ENCODE measurements at regions not wholly inside any gene's neighbourhood (a gene's known extent, or its start where the extent isn't known, plus 50 kb on each side); places are given as distances from the start of the nearest gene placed in this dataset.
A peak's percentile ranks its signal among the peaks of the same experiment; 100 is the strongest.

DNA sequence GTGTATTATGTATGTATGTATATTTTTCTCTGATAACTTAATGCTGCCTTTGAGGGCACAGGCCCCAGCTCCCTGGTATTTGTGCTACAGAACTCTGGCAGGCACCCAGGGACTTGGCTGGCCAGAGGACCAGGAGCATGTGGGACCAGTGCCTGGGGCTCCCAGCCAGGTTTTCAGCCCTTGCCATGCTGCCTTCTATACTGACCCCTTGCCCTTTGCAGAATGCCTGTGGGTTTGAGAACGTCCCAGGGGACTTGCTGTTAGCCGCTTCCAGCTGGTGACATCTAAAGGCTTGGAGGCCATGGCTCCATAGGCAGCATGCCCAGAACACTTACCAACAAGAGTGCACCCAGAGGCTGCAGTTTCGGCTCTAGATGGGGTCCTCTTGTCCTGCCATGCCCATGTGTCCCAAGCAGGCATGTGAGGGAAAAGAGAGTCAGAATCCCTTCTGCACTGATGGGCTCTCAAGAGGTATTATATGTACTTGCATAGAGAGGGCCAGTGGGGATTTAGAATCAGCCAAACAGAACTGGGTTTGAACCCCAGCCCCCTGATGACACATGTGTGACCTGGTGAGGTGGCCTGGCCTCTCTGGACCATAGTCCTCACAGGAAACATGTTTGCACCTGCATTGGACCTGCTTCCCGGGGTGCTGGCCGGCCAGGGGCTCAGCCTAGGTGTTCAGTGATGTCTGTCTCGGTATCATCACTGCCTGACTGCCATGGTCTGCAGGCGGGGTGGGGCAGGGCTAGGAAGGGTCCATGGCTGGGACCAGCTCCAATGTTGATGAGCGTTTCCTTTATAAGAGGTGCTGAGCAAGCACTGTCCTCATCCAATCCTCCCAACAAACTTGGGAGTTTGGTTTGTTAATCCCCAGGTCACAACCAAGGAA is 119.2 kb upstream of the FHL2 start:
- dilution Hi-C loops (cut with HindIII; ENCODE audit: low sequenced_read_pairs, unreplicated experiment), result no loop called here
- Histone ChIP-seq H3K27ac (ENCODE audit: insufficient read depth, low read length) (no peak overlapping the region), H3K9me1 (ENCODE audit: insufficient read depth, low read length) (no peaks in the 10 kb centered on the region; the same call in 1 of the 2 replicates), H3K4me2 (ENCODE audit: low read depth, low read length) (no peak overlapping the region), H3K18ac (ENCODE audit: low read depth, low read length) (no peak overlapping the region; the same call in 1 of the 2 replicates), H3K23ac (ENCODE audit: low read depth, low read length) (no peak overlapping the region), H3K14ac (replicated peaks; ENCODE audit: low read depth, low read length) (no peak overlapping the region), H3K4me3 (ENCODE audit: insufficient read depth, low read depth, low read length) (no peak overlapping the region), H3K4me1 (ENCODE audit: control insufficient read depth, insufficient read depth, low read length) (peaks cover 2% of the 10 kb centered on the region; the same call in 1 of the 2 replicates), H2AK5ac (ENCODE audit: low read depth, low read length) (peak overlapping the region; percentile 7; the same call in 1 of the 2 replicates), H3K27me3 (ENCODE audit: control insufficient read depth, insufficient read depth, low read length) (peaks cover 21% of the 10 kb centered on the region), H2AK9ac (replicated peaks; ENCODE audit: low read depth, low read length, poor library complexity) (peak overlapping the region; percentile 8), H2BK5ac (ENCODE audit: low read depth, low read length, poor library complexity, severe bottlenecking) (no peak overlapping the region), H4K20me1 (ENCODE audit: insufficient read depth, low read length) (no peaks in the 10 kb centered on the region), H3K4ac (ENCODE audit: low read depth, low read length) (peak overlapping the region; percentile 68), H3K36me3 (ENCODE audit: control insufficient read depth, insufficient read depth, low read length) (no peaks in the 10 kb centered on the region), H3K56ac (ENCODE audit: extremely low read depth, insufficient read depth, low read length) (no peak overlapping the region), H3K9ac (ENCODE audit: low read depth, low read length) (no peak overlapping the region), H4K8ac (ENCODE audit: low read depth in 2 of 2, low read length in 2 of 2) (no peak overlapping the region), H2AFZ (replicated peaks; ENCODE audit: low read length, poor library complexity) (no peak overlapping the region), H2BK120ac (ENCODE audit: low read depth, low read length) (peak overlapping the region; percentile 12; the same call in 1 of the 2 replicates), H2BK20ac (ENCODE audit: low read depth, low read length) (peak overlapping the region; percentile 41; the same call in 1 of the 2 replicates), H3K79me1 (ENCODE audit: low read depth in 1 of 2, low read length in 2 of 2) (no peaks in the 10 kb centered on the region), H4K5ac (ENCODE audit: low read depth, low read length) (peak overlapping the region; percentile 40; the same call in 1 of the 2 replicates), H3K9me3 (ENCODE audit: control insufficient read depth, insufficient read depth, low read length) (no peaks in the 10 kb centered on the region), H2BK15ac (ENCODE audit: low read depth, low read length) (no peak overlapping the region; the same call in 2 of the 3 replicates), H4K91ac (ENCODE audit: insufficient read depth, low read depth, low read length) (peak overlapping the region; percentile 32; the same call in 1 of the 2 replicates)
- in situ Hi-C loops (cut with MboI; ENCODE audit: low sequenced_read_pairs), result loop anchor here (5.0 kb wide), 1 partner anchor 151 kb away; no protein-coding TSS in a partner anchor
- DNase-seq (no peak), ATAC-seq (ENCODE audit: low read depth) (peak; percentile 58)
- CTCF ChIA-PET, result interaction anchor here (1.2 to 1.5 kb wide), 2 partner anchors 80 to 114 kb away, joined by 3 read pairs; no protein-coding TSS in a partner anchor
- intact Hi-C loops (cut with micrococcal nuclease), result no loop called here
- BruUV-seq (replicated peaks), result no TSS peak
- WGBS, 2 experiments (ENCODE audit: extremely low coverage in 2 of 2, insufficient read length in 1 of 2), result no CpG with 5 or more reads among the region's 8 CpGs
- POLR2A ChIA-PET (ENCODE audit: unreplicated experiment), result no interaction called here
- no peak for TF ChIP-seq CEBPB (IDR thresholded peaks at IDR 0.05; ENCODE audit: low read depth, low read length)
- no peak for TF ChIP-seq FOS (IDR thresholded peaks at IDR 0.05; ENCODE audit: low read depth, low read length)
- TF ChIP-seq SMC3 (IDR thresholded peaks at IDR 0.05; ENCODE audit: low read depth, low read length), result no peak
- TF ChIP-seq MAZ (IDR thresholded peaks at IDR 0.05; ENCODE audit: borderline replicate concordance, low read depth, low read length), result no peak
- no peak for TF ChIP-seq CHD1 (IDR thresholded peaks at IDR 0.05; ENCODE audit: low read depth, low read length)
- TF ChIP-seq POLR2A (IDR thresholded peaks at IDR 0.05; ENCODE audit: low read depth, low read length), result no peak
- no peak for TF ChIP-seq RFX5 (IDR thresholded peaks at IDR 0.05; ENCODE audit: low read depth, low read length)
- no peak for TF ChIP-seq MXI1 (IDR thresholded peaks at IDR 0.05; ENCODE audit: borderline replicate concordance, low read depth, low read length)
- TF ChIP-seq, protein P1, sequence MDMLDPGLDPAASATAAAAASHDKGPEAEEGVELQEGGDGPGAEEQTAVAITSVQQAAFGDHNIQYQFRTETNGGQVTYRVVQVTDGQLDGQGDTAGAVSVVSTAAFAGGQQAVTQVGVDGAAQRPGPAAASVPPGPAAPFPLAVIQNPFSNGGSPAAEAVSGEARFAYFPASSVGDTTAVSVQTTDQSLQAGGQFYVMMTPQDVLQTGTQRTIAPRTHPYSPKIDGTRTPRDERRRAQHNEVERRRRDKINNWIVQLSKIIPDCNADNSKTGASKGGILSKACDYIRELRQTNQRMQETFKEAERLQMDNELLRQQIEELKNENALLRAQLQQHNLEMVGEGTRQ (IDR thresholded peaks at IDR 0.05; ENCODE audit: low read depth, low read length), result no peak
- TF ChIP-seq RCOR1 (IDR thresholded peaks at IDR 0.05; ENCODE audit: insufficient replicate concordance, low read length), result no peak
- TF ChIP-seq, protein P2, sequence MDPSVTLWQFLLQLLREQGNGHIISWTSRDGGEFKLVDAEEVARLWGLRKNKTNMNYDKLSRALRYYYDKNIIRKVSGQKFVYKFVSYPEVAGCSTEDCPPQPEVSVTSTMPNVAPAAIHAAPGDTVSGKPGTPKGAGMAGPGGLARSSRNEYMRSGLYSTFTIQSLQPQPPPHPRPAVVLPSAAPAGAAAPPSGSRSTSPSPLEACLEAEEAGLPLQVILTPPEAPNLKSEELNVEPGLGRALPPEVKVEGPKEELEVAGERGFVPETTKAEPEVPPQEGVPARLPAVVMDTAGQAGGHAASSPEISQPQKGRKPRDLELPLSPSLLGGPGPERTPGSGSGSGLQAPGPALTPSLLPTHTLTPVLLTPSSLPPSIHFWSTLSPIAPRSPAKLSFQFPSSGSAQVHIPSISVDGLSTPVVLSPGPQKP (IDR thresholded peaks at IDR 0.05; ENCODE audit: borderline replicate concordance, low read depth, low read length), result no peak
- no peak for TF ChIP-seq BHLHE40 (IDR thresholded peaks at IDR 0.05; ENCODE audit: low read depth, low read length)
- TF ChIP-seq NFE2L2 (IDR thresholded peaks at IDR 0.05; ENCODE audit: low read depth, low read length), result no peak
- TF ChIP-seq, protein P3, sequence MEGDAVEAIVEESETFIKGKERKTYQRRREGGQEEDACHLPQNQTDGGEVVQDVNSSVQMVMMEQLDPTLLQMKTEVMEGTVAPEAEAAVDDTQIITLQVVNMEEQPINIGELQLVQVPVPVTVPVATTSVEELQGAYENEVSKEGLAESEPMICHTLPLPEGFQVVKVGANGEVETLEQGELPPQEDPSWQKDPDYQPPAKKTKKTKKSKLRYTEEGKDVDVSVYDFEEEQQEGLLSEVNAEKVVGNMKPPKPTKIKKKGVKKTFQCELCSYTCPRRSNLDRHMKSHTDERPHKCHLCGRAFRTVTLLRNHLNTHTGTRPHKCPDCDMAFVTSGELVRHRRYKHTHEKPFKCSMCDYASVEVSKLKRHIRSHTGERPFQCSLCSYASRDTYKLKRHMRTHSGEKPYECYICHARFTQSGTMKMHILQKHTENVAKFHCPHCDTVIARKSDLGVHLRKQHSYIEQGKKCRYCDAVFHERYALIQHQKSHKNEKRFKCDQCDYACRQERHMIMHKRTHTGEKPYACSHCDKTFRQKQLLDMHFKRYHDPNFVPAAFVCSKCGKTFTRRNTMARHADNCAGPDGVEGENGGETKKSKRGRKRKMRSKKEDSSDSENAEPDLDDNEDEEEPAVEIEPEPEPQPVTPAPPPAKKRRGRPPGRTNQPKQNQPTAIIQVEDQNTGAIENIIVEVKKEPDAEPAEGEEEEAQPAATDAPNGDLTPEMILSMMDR (conservative IDR thresholded peaks at IDR 0.05; ENCODE audit: low read depth, low read length), result no peak
